IPS DF 4.7 (cell line): ENCODE measurements at regions not wholly inside any gene's neighbourhood (a gene's known extent, or its start where the extent isn't known, plus 50 kb on each side); places are given as distances from the start of the nearest gene placed in this dataset.
"Not testable (repeated sequence)": the region's sequence is repeated elsewhere in the genome, so short reads cannot be mapped to it uniquely, and the experiment has no call there.

Experiments used
- DNase-seq: peaks from one replicate; pipeline ENCODE4 v3.0.0-alpha.2; 2013; ENCODE audit warnings: low spot score; ENCODE audit errors: extremely low read depth

DNA sequence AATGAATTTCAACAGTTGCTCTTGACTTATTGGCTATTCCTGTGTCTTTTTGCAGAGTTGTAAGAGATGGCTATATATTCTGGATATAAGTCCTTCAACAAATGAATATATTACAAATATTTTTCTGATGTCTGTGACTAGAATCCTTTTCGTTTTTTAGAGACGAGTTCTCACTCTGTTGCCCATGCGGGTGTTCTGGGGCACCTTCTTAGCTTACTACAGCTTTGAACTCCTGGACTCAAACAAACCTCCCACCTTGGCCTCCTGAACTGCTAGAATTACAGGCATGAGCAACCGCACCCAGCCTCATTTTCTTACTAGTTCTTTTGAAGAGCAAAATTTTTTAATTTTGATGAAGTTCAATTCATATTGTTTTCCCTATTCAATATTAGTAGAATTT, 287.8 kb downstream of the LIG4 start:
- no peak for DNase-seq

- not testable (repeated sequence) for DNase-seq
These were observed 288.8 kb downstream of the LIG4 start for GRCh38 chr13:107926515-107926914.

DNA sequence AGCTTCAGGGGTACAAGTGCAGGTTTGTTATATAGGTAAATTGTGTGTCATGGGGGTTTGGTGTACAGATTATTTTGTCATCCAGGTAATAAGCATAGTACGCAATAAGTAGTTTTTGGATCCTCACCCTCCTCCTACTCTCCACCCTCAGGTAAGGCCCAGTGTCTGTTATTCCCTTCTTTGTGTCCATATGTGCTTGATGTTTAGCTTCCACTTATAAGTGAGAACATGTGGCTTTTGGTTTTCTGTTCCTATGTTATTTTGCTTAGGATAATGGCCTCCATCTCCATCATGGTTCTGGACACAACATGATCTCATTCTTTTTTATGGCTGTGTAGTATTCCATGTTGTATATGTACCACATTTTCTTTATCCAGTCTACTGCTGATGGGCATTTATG, 298.4 kb downstream of the LIG4 start:
- not testable (repeated sequence) for DNase-seq

DNA sequence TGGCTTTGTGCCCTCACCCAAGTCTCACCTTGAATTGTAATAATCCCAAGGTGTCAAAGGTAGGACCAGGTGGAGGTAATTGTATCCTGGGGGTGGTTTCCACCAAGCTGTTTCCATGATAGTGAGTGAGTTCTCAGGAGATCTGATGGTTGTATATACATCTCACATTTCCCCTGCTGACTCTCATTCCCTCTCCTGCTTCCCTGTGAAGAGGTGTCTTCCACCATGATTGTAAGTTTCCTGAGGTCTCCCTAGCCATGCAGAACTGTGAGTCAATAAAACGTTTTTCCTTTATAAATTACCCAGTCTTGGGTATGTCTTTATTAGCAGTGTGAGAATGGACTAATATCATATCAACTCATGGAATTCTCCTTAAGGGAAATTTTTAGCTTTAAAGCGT, 302.6 kb downstream of the LIG4 start:
- no peak for DNase-seq

DNA sequence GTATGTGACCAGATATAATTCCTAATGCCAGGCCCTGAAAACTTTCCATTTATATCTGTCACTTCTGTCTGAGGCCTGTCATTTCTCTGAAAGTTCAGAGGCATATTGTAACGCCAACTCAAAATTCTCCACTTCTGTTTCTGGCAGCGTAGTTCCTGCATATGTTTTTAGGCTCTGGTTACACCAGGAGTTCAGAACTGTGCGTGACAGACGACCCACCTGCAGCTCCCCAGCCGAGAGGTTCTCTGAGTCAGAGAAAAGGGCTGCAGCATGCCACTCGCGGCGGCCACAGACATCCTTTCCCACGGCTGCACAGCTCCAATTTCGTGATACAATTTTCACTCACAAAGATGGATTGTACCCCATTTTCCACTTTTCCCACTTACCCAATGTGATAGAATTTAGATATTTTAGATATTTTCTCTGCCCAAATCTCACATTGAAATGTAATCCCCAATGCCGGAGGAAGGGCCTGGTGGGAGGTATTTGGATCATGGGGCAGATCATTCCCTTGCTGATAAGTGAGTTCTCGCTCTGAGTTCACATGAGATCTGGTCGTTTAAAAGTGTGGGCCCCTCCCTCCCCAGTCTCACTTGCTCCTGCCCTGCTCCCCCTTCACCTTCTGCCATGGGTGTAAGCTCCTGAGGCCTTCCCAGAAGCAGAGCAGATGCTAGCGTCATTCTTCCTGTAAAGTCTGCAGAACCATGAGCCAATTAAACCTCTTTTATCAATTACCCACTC, 308.1 kb downstream of the LIG4 start:
- DNase-seq: no peak

GRCh38 chr13:107906131-107906530, 309.2 kb downstream of the LIG4 start:
- DNase-seq: no peak

DNA sequence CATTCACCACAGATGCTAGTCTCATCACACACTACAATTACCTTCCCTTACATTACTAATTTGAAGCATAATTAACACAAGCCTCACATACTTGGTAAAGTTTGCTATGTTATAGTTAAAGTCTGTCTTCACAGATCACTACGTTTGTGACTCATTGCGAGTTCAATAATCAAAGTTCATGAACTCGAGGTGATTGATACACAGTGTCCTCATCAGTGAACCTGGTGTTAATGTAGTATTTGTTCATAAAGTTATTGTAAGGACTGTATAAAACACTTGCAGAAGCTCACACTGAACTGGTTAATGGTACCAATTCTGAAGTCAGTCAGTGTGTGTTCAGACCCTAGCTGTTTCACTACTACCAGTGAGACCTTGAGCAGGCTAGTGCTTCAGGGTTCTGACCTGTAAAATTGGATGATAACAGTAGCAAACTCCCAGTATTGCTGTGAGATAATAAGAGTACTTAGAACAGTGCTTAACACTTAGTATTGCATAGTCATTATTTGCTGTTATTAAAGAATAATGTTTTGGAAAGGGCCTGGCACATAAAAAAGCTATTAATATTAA, 313.3 kb downstream of the LIG4 start:
- no peak for DNase-seq

GRCh38 chr13:107901230-107901629, 314.1 kb downstream of the LIG4 start:
- no peak for DNase-seq

DNA sequence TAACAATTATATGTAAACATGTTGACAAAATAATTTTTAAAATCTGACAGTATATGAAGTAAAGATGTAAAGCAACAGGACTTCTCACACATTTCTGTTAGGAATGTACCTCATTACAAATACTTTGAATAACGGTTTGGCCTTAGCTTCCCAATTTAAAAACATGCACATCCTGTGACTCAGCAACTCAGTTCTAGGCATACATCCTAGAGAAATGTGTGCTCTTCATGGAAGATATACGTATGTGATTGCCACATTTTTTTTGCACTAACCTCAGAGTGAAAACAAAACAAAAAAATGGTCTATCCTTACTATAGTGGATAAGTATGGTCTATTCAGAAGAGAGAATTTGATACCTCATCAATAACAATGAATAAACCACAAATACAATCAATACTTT, 314.6 kb downstream of the LIG4 start:
- no peak for DNase-seq

GRCh38 chr13:107886118-107886517, 329.2 kb downstream of the LIG4 start:
- DNase-seq: no peak

GRCh38 chr13:107884564-107884963, 330.8 kb downstream of the LIG4 start:
- no peak for DNase-seq

DNA sequence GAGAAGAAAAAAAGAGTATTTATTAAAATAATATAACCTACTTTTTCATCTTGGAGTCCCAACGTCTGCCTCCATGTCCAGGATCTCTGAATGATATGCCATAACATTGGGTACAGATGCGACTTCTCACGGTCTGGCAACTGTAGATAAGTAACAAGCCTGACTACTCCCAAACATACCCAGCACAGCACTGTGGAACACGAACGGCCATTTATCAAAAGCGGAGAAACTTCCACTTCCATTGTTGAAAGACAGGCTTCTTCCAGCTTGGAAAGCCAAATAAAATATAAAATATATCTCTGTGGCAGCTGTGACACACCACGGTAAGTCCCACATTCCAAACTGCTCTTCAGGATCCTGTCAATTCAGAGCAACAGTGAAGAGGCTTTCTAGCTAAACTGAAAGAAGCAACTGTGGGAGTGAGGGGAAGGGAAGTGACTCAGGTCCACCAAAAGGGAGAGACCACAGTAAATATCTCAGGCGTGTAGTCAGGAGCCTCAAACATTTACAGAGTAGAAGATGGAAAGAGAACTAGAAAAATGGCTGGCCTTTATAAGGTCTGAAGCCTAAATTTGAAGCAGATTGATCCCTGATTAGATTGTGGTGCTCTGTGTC, 331.7 kb downstream of the LIG4 start:
- DNase-seq: no peak

GRCh38 chr13:107882708-107883560, 332.4 kb downstream of the LIG4 start:
- DNase-seq: no peak

GRCh38 chr13:107881362-107881761, 334.0 kb downstream of the LIG4 start:
- no peak for DNase-seq

DNA sequence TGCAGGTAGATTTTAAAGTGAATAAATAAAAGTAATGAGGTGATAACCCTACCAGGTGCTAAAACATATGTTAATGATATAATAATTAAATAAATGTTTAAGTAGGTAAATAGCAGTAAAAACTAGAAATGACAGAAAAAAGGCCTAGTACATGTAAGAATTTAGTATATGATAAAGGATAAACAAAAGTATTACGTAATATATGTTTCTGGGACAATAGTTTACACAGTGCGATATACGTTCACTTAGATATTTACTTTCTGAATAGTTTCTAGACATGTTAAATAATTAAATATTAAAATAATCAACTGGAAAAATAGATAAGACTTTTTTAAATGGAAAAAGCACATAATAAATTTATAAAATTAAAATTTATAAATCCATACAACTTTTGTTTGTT, 340.9 kb downstream of the LIG4 start:
- no peak for DNase-seq

GRCh38 chr13:107873926-107874325, 341.4 kb downstream of the LIG4 start:
- DNase-seq: no peak

DNA sequence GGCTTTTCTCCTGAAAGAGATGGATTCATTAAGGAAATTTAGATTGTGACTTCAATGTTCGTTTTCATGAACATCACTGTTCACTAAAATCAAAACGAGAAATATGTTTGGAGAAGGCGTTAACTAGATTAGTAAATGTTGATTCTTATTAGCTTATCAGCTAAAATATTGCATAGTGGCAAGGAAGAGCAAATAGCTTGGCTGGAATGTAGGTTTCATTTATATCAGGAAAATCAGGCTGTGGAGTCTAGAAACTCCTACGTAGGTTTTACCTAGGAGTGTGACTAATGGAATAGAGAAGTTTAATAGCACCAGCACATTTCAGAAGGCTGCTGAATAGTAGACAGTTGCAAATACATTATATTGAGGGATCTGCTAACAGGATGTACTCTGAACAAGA, 344.9 kb downstream of the LIG4 start:
- DNase-seq: no peak

- no peak for DNase-seq
These were observed 347.4 kb downstream of the LIG4 start for GRCh38 chr13:107867701-107868661.

- DNase-seq: no peak
These were observed 348.3 kb downstream of the LIG4 start for GRCh38 chr13:107866941-107867623.
